Neural cell (in vitro differentiated cells): ENCODE measurements at regions not wholly inside any gene's neighbourhood (a gene's known extent, or its start where the extent isn't known, plus 50 kb on each side); places are given as distances from the start of the nearest gene placed in this dataset.

Source experiments
- H2AFZ ChIP-seq: fragments of 200-600, 300-800 bp; sonication (generic), shearing (Covaris generic); 2 replicates; pipeline ENCODE4 v1.6.0; 2014; ENCODE audit warnings: low read depth, mild to moderate bottlenecking, antibody characterized with exemption, low read length, moderate library complexity
- H3F3A ChIP-seq: fragments of 200-600 bp; shearing (Covaris generic); 2 replicates; pipeline ENCODE4 v1.6.1; 2016; ENCODE audit warnings: mild to moderate bottlenecking, moderate library complexity, mixed read lengths, antibody characterized with exemption, low read length; ENCODE audit not compliant: insufficient read depth, poor library complexity, severe bottlenecking
- H3K27ac ChIP-seq: fragments of 200-600, 300-800 bp; sonication (generic), shearing (Covaris generic); 2 replicates; pipeline ENCODE4 v1.5.1; 2014; ENCODE audit warnings: mild to moderate bottlenecking, low read length, moderate library complexity
- H3K27me3 ChIP-seq: fragments of 300-800, 200-600 bp; sonication (generic), shearing (Covaris generic); 2 replicates; pipeline ENCODE4 v1.6.0; 2014; ENCODE audit warnings: mild to moderate bottlenecking, low read depth, low read length, moderate library complexity; ENCODE audit not compliant: insufficient read depth
- H3K36me3 ChIP-seq: fragments of 300-800, 200-600 bp; sonication (generic), shearing (Covaris generic); 2 replicates; pipeline ENCODE4 v1.5.1; 2014; ENCODE audit warnings: mild to moderate bottlenecking, antibody characterized with exemption, low read length, moderate library complexity; ENCODE audit not compliant: insufficient read depth
- H3K4me2 ChIP-seq: fragments of 300-800, 200-600 bp; sonication (generic), shearing (Covaris generic); 2 replicates; pipeline ENCODE4 v1.6.0; 2014; ENCODE audit warnings: mild to moderate bottlenecking, low read length
- H3K4me3 ChIP-seq: fragments of 300-800, 200-600 bp; sonication (generic), shearing (Covaris generic); 2 replicates; pipeline ENCODE4 v1.5.1; 2014; ENCODE audit warnings: mild to moderate bottlenecking, low read length, moderate library complexity
- H3K79me2 ChIP-seq: fragments of 200-600 bp; shearing (Covaris generic); replicated peaks from 2 replicates; pipeline ENCODE4 v1.6.0; 2014; ENCODE audit warnings: mild to moderate bottlenecking, low read length, moderate library complexity; ENCODE audit not compliant: insufficient read depth
- H3K9ac ChIP-seq: fragments of 300-800, 200-600 bp; sonication (generic), shearing (Covaris generic); 2 replicates; pipeline ENCODE4 v1.6.1; 2016; ENCODE audit warnings: mild to moderate bottlenecking, low read length, mixed read lengths
- H3K9me2 ChIP-seq: fragments of 200-600 bp; shearing (Covaris generic); 2 replicates; pipeline ENCODE4 v1.6.1; 2016; ENCODE audit warnings: mild to moderate bottlenecking, low read length, mixed read lengths; ENCODE audit not compliant: insufficient read depth
- H3K9me3 ChIP-seq: fragments of 200-600, 300-800 bp; sonication (generic), shearing (Covaris generic); 2 replicates; pipeline ENCODE4 v1.6.1; 2016; ENCODE audit warnings: mild to moderate bottlenecking, mixed run types, low read length, moderate library complexity, mixed read lengths
- H4K20me1 ChIP-seq: fragments of 200-600 bp; shearing (Covaris generic); 2 replicates; pipeline ENCODE4 v1.6.1; 2016; ENCODE audit warnings: mild to moderate bottlenecking, mixed run types; ENCODE audit not compliant: insufficient read depth
- CTCF ChIP-seq: fragments of 450-650 bp; IDR thresholded peaks from 2 replicates; pipeline ENCODE4 v1.5.1; 2014; ENCODE audit warnings: antibody characterized with exemption, mild to moderate bottlenecking, moderate library complexity; ENCODE audit not compliant: poor library complexity, severe bottlenecking
- EP300 ChIP-seq: fragments of 450-650 bp; conservative IDR thresholded peaks from 2 replicates; pipeline ENCODE4 v1.6.1; 2014; ENCODE audit warnings: antibody characterized with exemption, mild to moderate bottlenecking, moderate library complexity; ENCODE audit not compliant: poor library complexity, severe bottlenecking
- EZH2 ChIP-seq: fragments of 200-600, 300-800 bp; shearing (Covaris generic), sonication (generic); IDR thresholded peaks from 2 replicates; pipeline ENCODE4 v1.6.1; 2014; ENCODE audit warnings: antibody characterized with exemption, low read length, borderline replicate concordance, mild to moderate bottlenecking; ENCODE audit not compliant: insufficient read depth, poor library complexity, severe bottlenecking
- MXI1 ChIP-seq: fragments of 450-650 bp; conservative IDR thresholded peaks from 2 replicates; pipeline ENCODE4 v1.6.1; 2014; ENCODE audit warnings: antibody characterized with exemption, mild to moderate bottlenecking; ENCODE audit not compliant: poor library complexity, severe bottlenecking
- POLR2AphosphoS5 ChIP-seq: IDR thresholded peaks from 2 replicates; pipeline ENCODE4 v1.6.1; 2012
- RAD21 ChIP-seq: fragments of 450-650 bp; conservative IDR thresholded peaks from 2 replicates; pipeline ENCODE4 v1.6.1; 2014; ENCODE audit warnings: antibody characterized with exemption, mild to moderate bottlenecking, moderate library complexity
- SMC3 ChIP-seq: fragments of 450-650 bp; conservative IDR thresholded peaks from 2 replicates; pipeline ENCODE4 v1.6.1; 2014; ENCODE audit warnings: antibody characterized with exemption, mild to moderate bottlenecking, moderate library complexity; ENCODE audit not compliant: poor library complexity
- TAF1 ChIP-seq: IDR thresholded peaks from 2 replicates; pipeline ENCODE4 v1.6.1; 2012; ENCODE audit warnings: low read depth
- TF ChIP-seq, protein P1 (sequence below): IDR thresholded peaks from 2 replicates; pipeline ENCODE4 v1.6.1; 2012; ENCODE audit warnings: borderline replicate concordance

GRCh38 chr7:69176841-69177240 is 421.4 kb upstream of the AUTS2 start:
- Histone ChIP-seq H3K9me2 (no peaks in the 10 kb centered on the region), H3K27me3 (no peaks in the 10 kb centered on the region), H2AFZ (no peak overlapping the region), H3K9me3 (no peaks in the 10 kb centered on the region), H4K20me1 (no peaks in the 10 kb centered on the region), H3K4me2 (no peak overlapping the region), H3K36me3 (no peaks in the 10 kb centered on the region), H3K27ac (no peak overlapping the region), H3K9ac (no peak overlapping the region), H3K4me3 (no peak overlapping the region), H3F3A (no peaks in the 10 kb centered on the region), H3K79me2 (no peaks in the 10 kb centered on the region)
- TF ChIP-seq RAD21, result no peak

DNA sequence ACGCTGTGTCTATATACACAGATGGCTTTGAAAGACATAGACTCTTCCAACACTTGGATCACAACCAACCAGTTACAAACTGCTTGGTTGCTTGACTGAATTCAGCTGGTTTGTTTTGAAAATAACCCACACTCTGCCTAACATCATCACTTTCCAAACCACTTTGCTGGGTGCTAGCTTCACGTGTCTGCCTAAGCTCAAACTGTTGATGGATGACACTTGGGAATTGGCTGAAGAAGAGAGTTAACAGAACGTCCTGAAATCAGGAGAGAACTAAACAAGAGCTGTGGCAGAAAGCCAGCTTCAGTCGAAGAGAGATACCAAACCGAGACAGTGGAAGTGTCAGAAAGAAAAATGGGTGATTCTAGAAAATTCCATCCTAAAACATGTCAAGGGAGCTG is 420.8 kb upstream of the AUTS2 start:
- no peak overlapping the region for H3K27ac ChIP-seq
- H3K9me3 ChIP-seq, result no peaks in the 10 kb centered on the region
- H3K27me3 ChIP-seq, result no peaks in the 10 kb centered on the region
- H3F3A ChIP-seq, result no peaks in the 10 kb centered on the region
- H3K9ac ChIP-seq, result no peak overlapping the region
- no peak overlapping the region for H3K4me3 ChIP-seq
- H3K9me2 ChIP-seq, result no peaks in the 10 kb centered on the region
- no peak overlapping the region for H2AFZ ChIP-seq
- TF ChIP-seq CTCF, result no peak
- no peaks in the 10 kb centered on the region for H3K36me3 ChIP-seq
- no peak overlapping the region for H3K4me2 ChIP-seq
- H4K20me1 ChIP-seq, result no peaks in the 10 kb centered on the region
- H3K79me2 ChIP-seq, result no peaks in the 10 kb centered on the region

DNA sequence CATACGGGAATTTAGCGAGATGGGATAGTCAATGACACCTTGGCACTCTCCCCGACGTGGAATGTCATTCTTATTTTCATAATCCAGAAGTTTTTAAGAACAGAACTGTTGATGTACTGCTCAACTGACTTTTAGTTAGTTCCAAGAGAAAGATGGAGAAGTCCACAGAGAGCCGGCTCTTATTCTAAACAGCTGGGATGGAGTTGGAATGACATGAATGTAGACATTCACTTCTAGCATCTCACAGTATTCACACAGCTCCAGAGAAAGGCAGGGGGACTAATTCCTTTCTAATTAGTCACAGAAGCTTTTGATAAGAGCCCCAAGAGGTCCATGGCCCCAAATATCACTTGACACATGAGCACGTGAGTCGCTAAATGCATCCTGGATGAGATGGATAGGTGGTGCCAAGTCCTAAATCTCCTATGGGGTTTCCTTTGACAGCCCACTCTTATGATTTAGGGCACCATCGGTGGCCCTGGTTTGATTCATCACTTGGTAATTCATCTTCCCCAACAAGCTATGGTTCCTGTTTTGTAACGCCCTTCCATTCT is 420.3 kb upstream of the AUTS2 start:
- H3K27ac ChIP-seq, result no peak overlapping the region

More for the DNA sequence above, 420.3 kb upstream of the AUTS2 start:
- Histone ChIP-seq H3K9me3 (no peaks in the 10 kb centered on the region), H3K9ac (no peak overlapping the region), H3F3A (no peaks in the 10 kb centered on the region), H3K36me3 (no peaks in the 10 kb centered on the region), H3K79me2 (no peaks in the 10 kb centered on the region), H3K4me3 (no peak overlapping the region), H3K27me3 (no peaks in the 10 kb centered on the region), H4K20me1 (no peaks in the 10 kb centered on the region), H3K4me2 (no peak overlapping the region), H2AFZ (no peak overlapping the region), H3K9me2 (no peaks in the 10 kb centered on the region)
- TF ChIP-seq MXI1 (no peak), SMC3 (no peak), EP300 (no peak), POLR2AphosphoS5 (no peak), TAF1 (no peak), RAD21 (no peak), CTCF (no peak), EZH2 (no peak)
- TF ChIP-seq, protein P1, sequence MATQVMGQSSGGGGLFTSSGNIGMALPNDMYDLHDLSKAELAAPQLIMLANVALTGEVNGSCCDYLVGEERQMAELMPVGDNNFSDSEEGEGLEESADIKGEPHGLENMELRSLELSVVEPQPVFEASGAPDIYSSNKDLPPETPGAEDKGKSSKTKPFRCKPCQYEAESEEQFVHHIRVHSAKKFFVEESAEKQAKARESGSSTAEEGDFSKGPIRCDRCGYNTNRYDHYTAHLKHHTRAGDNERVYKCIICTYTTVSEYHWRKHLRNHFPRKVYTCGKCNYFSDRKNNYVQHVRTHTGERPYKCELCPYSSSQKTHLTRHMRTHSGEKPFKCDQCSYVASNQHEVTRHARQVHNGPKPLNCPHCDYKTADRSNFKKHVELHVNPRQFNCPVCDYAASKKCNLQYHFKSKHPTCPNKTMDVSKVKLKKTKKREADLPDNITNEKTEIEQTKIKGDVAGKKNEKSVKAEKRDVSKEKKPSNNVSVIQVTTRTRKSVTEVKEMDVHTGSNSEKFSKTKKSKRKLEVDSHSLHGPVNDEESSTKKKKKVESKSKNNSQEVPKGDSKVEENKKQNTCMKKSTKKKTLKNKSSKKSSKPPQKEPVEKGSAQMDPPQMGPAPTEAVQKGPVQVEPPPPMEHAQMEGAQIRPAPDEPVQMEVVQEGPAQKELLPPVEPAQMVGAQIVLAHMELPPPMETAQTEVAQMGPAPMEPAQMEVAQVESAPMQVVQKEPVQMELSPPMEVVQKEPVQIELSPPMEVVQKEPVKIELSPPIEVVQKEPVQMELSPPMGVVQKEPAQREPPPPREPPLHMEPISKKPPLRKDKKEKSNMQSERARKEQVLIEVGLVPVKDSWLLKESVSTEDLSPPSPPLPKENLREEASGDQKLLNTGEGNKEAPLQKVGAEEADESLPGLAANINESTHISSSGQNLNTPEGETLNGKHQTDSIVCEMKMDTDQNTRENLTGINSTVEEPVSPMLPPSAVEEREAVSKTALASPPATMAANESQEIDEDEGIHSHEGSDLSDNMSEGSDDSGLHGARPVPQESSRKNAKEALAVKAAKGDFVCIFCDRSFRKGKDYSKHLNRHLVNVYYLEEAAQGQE, result no peak
